ENCODE measurements at regions not wholly inside any gene's neighbourhood (a gene's known extent, or its start where the extent isn't known, plus 50 kb on each side); places are given as distances from the start of the nearest gene placed in this dataset.

DNA sequence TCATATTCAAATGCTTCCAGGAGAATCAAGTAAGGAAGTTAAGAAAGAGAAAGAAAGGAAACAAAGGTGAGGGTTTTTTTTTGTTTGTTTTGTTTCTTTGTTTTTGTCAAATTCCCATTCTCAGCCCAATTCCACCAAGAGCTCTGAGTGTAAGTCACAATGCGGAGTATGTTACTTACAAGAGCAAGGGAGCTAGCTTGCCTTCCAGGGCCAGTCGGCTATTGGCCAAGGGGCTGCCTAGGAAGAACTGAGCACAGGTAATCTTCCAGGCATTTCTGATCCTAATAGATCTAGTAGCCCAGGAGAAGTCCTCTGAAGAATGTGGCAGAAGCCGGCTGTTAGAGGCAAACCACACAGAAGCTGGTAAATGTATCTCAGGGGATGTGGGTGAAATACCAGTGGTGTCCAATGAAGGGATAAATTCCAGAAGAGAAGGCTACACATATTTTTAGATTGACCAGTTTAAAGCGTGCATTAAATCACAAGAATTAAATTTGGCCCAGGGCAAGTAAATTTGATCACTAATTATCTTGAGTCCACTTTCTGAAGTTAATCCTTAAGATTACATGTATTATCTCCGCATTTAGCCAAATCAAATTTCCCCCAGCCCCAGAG is 239.6 kb upstream of the ADAMTS5 start:
- no peak for ATAC-seq

DNA sequence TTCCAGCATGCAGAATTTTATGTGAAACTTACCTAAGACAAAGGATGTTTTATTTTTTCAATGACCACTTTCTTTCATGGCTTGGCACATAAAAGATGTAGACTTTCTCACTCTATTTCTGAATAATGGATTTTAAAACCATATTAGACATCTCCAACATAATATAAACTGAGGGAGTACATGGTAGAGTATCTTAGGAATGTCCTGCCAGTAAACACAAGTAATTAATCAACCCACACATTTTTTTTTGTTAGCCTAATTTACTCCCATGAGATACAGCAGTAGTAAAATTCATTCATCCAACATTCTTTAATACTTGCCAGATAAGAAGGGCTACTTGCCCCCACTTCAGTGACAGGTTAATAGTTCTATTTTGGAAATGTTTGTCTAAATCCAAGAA is 235.4 kb upstream of the ADAMTS5 start:
- ATAC-seq: no peak

DNA sequence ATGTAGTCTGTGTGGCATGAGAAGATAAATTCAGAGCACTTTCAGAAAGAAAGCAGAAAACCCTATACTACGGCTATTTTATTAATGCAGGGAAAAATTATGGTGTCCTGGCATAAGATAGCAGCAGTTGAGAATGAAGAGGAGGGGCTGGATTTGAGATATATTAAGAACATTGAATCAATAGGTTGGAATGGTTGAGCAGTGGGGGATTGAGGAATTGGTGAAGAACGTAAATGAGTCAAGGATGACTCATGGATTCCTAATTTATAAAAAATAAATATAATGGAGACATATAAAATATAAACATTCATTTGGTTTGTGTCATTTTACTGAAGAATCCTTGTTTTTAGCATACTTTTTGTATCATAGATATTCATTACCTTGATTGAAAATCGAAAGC is 234.3 kb upstream of the ADAMTS5 start:
- no peak for ATAC-seq

DNA sequence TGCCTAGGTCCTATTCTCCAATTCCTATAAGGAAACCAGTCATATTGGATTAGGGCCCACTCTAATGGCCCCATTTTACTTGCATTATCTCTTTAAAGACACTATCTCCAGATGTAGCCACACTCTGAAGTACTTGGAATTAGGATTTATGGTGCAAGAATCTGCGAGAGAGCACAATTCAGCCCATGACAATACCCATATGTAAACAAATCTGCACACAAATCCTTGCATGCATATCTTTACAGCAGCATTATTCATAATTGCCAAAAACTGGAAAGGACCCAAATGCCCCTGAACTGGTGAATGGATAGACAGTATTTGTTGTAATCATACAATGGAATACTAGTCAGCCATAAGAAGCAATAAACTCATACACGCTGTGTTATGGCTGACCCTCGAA is 229.8 kb upstream of the ADAMTS5 start:
- no peak for ATAC-seq

DNA sequence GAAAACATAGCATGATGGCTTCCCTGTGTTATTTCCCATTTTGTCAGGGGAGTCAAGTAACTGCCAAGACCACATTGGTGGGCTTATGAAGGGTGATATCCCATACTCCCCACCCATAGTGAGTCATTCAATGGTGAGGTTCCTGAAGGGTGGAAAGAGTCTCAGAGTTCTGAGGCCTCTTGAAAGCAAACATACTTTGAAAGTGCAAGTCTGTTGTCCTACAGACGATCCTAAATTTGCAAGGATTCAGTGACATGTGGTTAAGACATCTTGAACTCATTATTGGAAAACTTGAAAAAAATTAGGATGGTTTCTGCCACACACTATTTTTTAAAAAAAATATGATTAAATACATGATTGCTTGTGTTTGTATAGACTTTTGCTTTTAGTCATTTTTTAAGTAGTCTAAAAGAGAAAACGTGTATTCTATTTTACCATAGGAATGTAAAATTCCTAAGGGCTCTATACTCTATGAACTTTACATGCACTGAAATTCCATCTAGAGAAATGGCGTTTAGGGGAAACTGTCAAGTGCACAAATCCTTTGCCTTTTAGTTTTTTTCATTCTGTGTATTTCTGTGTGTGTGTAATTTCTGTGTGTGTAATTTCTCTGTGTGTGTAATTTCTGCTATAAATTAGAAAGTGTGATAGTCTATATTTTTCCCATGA is 225.5 kb upstream of the ADAMTS5 start:
- no peak for ATAC-seq

DNA sequence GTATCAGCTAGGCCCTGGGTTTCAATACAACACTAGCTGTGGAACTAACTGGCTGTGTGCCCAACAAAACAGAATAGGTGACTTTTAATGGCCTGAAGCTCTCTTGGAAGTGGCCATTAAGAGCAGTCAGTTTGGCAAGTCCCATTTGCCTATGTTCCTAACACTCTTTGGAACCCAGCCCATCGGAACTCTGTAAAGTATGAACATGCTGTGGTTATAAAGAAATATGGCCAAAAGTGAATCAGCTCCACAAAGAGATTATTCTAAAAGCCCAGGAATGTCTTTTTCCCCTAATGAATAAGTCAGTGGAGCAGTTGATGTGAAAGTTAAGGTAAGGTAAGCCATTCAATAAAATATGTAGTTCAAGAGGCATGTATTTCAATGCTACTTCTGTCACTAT is 223.7 kb upstream of the ADAMTS5 start:
- no peak for ATAC-seq

DNA sequence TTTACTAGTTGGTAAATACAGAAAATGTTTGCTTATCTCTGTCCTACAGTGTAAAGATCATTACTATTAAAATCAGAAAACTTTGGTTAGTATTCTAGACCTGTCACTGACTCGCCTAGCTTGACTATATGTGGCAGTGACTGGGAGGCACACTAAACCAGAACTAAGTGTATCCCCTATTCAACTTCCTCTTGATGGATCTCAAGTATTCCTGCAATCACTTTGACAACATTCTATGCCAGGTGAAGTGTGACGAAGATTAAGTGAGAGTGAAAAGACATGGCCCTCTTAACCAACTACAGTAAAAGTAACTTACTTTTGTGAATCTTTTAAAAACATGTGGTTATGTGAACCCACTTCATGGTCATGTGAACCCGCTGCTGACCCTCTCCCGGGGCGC is 223.0 kb upstream of the ADAMTS5 start:
- ATAC-seq: no peak

DNA sequence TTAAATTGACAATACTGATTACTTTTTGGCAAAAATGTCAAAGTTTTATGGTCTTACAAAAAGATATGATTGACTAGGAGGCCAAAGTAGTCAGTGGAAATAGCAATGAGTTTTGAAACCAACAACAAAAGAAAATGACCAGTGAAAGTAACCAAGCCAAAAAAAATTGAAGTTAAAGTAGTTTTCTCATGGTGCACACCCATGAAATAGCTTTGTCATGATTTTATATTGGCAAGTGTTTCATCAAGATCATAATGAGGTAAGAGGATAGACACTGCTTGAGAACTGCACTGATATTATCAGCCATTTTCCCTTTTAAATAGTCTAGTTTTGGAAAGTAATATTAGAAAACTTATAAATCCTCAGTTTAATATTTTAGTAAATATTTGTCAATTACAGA is 206.2 kb upstream of the ADAMTS5 start:
- no peak for ATAC-seq

DNA sequence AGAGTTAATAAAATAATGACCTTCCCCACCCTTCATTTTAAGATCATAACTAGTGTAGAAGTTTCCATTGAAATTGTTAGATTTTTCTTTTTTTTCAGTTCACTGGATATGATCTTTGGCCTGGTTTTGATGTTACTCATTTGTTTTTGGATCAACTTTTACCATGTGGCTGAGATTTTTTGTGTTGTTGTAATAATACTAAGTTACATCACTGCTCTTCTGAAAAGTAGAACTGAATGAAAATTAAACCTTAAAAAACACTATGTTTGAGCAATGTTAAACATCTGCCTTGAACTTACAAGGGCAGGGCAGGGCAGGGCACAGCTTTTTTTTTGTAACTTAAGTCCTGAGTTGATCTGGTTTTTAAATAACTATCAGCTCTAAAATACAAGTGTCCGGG is 204.8 kb upstream of the ADAMTS5 start:
- ATAC-seq: no peak

DNA sequence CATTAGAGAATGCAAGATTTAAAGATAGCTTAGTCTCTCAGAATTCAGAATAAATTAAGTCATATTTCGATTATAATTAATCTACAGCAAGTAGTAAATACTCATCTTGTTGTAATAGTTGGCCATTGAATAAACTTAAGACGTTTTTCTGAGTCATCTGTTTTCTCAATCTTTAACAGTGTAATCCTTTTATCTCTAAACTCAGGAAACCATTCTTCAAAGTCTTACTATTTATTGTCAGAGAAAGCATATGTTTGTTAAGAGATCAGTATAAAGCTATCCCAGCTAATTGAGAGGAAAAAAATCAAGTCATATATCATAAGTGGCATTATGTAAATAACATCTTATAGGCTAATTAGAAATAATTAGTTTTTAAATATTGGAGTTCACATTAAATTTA is 201.2 kb upstream of the ADAMTS5 start:
- no peak for ATAC-seq

DNA sequence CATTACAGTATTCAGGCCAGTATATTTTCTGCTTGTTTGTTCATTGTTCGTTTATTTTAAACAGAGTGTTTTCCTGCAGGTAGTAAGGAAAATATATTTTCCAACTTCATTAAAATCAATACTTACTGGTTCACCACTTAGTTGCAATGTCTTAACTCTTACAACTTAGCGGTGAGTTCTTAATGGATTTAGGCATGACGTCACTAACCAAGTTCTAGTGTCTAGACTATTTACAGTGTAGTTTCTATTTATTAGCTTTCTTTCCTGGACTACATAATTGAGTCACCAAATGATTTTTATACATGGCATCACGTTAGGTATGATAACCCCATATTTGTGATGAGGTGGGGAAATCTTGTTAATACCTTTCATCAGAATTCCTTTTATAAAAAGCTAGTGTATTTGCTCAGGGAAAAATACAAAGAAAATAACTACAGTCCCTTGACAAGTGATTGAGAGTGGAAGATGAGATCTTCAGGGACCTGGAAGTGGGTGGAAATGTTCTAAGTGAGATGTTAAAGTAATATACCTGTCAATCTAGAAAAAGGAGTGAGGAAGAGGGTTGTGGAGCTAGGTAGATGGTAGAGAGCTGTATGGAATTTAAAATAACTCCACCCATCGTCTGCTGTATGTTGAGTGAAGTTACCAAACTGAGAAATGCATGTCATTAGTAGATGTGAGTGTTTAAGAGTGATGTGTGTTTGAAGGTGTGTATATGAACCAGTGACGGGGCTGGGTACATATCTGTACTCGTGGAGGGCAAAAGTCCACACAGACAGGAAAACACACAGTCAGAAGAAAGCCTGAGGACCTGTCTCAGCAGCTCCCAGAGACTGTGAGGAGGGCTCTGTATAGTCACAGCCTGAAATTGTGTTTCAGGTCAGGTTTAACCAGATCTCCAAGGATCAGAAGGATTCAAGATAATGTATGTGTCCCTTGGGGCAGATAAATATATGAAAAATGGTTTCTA is 197.6 kb upstream of the ADAMTS5 start:
- ATAC-seq: peak; percentile 92

DNA sequence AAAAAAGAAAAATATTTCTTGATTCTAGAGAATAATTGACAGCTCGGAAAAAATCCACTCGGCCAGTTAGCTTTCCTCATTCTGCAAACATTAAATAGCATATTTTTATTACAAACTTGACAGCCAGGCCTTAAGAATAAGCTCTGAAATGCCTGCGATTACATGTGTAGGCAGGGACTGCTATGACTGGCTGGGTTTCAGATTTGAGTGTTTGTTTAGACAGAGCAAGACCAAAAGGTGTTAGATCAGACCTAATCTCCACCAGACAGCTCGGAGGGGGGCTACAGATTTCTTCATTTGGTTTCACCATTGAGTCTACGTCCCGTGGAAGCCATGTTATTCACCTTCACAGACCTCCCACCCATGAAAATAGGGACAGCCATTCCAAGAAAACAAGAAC is 192.1 kb upstream of the ADAMTS5 start:
- ATAC-seq: no peak

DNA sequence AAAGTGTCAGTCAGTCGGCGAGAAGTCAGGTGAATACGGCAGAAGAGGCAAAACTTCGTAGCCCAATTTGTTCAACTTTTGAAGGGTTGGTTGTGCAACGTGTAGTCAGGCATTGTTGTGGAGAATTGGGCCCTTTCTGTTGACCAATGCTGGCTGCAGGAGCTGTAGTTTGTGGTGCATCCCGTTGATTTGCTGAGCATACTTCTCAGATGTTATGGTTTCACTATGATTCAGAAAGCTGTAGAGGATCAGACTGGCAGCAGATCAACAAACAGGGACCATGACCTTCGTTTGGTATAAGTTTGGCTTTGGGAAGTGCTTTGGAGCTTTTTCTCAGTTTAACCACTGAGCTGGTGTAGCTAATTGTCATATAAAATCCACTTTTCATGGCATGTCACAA is 190.2 kb upstream of the ADAMTS5 start:
- ATAC-seq: no peak

DNA sequence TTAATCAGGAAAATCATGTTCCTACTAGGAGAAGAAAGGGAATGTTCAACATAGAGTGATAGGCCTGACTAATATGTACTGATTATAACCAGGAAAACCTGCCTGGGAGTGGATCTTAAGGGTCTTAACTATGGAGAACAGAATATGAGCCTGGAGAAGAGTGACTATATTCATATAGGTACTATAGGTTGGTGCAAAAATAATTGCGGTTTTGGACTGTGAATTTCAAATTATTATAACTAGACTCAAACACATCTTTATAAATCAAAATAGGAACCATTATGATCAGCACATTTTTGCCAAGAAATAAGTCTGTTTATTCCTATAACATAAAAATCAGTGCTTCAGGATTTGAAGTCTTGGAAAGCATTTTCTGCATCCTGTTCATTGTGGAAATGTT is 189.8 kb upstream of the ADAMTS5 start:
- ATAC-seq: no peak

DNA sequence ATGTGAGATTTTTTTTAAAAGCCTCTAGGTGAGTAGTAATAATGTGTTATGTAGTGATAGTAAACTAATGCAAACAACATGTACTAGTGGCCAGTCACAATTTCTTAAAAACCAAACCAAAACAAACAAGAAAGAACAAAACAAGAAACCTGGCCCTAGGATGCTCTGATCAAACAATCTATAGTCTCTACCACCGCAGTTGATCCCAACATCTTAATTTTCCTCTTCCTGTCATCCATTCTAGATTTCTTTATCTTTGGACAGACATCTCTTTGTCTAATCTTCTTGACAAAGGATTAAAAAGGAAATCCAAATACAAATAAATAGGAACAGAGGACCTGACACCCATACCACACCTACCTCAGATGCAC is 188.2 kb upstream of the ADAMTS5 start:
- ATAC-seq: no peak

DNA sequence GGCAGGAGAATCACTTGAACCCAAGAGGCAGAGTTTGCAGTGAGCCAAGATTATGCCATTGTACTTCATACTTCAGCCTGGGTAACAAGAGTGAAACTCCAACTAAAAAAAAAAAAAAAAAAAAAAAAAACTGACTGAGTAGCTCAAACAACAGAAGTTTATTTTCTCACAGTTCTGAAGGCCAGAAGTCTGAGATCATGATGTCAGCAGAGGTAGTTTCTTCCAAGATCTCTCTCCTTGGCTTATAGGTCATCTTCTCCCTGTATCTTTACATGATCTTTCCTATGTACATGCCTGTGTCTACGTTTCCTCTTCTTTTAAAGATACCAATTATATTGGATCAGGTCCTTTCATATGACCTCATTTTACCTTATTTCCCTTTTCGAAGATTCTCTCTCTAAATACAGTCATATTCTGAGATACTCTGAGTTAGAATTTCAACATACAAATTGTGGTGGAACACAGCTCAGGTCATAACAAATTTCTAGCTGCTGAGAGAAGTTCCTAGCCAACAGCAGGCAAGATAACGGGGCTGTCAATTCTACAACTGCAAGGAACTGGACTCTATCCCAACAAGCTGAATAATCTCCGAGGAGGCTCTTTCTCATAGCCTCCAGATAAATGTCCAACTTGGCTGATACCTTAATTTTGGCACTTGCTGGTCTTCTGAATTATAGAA is 187.7 kb upstream of the ADAMTS5 start:
- no peak for ATAC-seq

DNA sequence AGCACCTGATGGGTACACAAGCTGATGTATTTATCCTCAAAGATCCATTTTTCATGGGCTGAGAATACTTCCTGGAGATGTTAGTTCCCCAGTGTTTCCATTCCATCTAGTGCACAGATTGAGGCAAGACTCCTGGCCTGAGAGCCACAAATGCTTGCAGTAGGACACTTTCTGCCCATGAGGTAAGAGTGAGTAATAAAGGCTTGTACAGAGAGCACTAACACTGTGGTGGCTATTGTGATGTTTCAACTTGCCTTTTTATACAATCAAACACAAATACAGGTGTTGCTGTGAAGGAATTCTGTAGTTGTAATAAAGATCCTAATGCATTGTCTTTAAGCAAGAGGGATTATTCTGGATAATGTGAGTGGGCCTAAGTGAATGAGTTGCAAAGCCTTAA is 186.1 kb upstream of the ADAMTS5 start:
- peak; percentile 92 for ATAC-seq

DNA sequence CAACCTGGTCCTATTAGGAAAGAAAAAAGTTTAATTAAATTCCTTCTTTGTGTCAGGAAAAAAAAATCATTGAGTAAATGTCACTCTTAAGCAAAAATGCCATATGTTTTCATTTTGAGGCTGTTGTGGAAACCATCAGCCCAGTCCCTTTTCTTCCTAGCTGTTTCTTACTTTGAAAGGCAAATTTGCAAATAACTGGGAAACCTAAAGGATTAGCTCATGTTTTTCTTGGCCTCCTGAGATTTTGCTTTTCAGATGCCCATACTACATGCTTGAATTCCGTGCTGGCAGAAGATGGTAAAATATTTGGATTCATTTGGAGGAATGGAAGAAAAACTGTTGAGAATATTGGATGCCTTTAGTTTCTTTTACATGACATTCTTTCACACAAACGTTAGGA is 182.1 kb upstream of the ADAMTS5 start:
- ATAC-seq: no peak

DNA sequence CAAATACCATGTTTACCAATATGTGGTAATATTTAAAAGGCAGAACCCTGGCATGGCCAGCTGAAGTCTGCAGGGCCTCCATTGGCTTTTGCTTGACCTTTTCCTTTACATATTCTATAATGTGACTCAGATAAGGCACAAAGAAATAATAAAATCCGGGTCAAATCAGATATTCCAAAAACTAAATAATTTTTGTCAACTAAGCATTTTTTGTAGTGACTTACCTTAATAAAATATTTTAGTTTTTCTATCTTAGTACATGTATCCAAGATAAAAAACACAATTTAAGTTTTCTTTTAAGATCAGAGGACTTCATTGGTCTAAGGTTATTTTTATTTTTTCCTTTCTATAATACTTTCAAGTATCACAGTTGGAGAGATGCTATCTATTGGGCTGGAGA is 179.4 kb upstream of the ADAMTS5 start:
- no peak for ATAC-seq

DNA sequence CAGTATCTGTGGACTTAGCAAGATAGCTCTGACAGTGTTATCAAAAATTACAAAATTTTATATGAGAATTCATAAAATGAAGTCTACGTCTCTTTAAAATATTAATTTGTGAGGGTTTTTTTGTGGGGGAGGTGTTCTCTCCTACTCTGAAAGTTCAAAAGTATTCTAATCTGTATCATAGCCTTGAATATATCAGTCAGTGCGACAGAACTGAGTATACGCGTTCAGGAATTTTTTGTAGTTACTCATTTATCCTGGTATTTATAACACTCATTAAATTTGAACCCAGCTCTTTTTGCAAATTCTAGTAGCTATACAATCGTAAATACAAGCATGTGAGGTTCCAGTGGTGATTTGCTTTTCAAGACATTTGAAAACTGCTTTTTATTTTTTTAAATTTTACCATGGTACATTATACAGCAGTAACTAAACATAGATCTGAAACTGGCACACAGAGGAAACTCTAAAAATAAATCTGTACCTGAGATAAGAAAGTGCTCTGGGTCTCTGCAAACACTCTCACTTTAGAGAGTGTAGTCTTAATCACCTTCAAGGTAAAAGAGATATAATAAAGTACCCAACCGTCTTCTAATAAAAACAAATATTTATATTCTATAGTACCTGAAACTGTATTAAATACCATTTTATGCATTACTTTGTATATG is 178.4 kb upstream of the ADAMTS5 start:
- ATAC-seq: no peak

DNA sequence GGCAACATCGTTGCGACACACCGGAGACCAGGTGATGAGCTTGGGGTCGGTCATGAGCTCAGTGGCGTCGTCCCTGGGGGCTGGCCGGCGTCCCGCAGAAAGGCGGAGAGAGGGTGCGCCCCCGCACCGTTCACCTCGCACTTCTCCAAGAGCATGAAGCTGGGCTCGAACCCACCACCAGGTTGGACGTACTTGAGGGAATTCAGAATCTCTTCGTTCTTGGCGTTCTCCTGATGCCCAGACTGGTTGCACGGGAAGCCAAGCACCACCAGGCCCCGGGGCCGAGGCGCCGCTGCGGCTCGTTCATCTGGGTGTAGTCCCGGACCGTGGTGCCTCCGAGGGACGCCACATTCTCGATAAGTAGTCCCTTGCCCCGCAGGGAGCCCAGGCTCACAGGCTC is 176.6 kb upstream of the ADAMTS5 start:
- no peak for ATAC-seq

DNA sequence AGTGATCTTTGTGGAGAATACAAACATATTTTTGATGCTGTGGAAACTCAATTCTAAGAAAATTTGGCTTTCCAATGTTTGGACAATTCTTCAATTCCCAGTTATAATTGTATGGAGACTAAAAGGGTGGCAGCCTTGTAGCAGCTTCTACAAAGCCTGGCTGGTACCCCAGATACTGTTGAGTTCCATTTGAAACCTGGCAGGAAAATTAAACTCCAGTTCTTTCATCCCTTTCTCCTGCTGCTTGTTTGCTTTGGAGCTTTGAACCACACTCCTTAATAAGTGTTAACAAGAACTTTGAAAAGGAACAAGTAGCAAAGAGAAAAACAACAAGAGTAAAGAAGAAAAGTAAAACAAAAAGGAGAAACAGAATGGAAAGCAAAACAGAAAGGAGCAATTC is 172.6 kb upstream of the ADAMTS5 start:
- no peak for ATAC-seq

DNA sequence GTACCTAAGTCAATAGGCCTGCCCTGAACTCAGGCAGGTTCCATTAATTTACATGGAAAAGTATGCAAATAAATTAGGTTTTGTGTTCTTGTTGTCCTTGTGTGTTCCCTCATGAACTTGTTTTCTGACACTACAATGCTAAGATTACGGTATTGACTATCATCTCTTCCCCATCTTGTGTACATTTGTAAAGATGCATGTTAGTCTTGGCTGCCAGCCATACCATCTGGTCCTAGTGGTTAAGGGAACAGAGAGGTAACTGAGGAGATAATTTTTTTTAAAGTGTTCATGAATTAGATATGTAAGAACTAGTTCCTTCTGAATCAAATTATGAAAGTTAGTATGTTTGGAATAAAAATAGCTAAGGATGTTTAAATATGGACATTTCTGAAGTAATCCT is 167.6 kb upstream of the ADAMTS5 start:
- no peak for ATAC-seq

Measured in esophagus mucosa (tissue), 1 donor.